RWPE2 (cell line): ENCODE measurements at regions not wholly inside any gene's neighbourhood (a gene's known extent, or its start where the extent isn't known, plus 50 kb on each side); places are given as distances from the start of the nearest gene placed in this dataset.

Experiments used
- ATAC-seq: fragments of 200-7000 bp; cut with Tn5 transposase; 3 replicates; pipeline ENCODE4 v1.9.1; 2021; ENCODE audit warnings: low read depth
- DNase-seq: peaks from one replicate; pipeline ENCODE4 v3.0.0-alpha.2; 2020; ENCODE audit warnings: low spot score
- H3K27ac ChIP-seq: fragments of 450-650 bp; 2 replicates; pipeline ENCODE4 v1.5.1; 2017; ENCODE audit warnings: mild to moderate bottlenecking; ENCODE audit not compliant: poor library complexity, severe bottlenecking
- H3K27me3 ChIP-seq: fragments of 250-450 bp; sonication (Bioruptor Pico); 2 replicates; pipeline ENCODE4 v1.5.1; 2021; ENCODE audit warnings: mild to moderate bottlenecking, moderate library complexity; ENCODE audit not compliant: insufficient read depth, poor library complexity, severe bottlenecking
- H3K36me3 ChIP-seq: fragments of 250-450 bp; sonication (Bioruptor Pico); 2 replicates; pipeline ENCODE4 v1.5.1; 2020; ENCODE audit warnings: low read depth, mild to moderate bottlenecking, moderate library complexity
- H3K4me1 ChIP-seq: fragments of 250-450 bp; sonication (Bioruptor Pico); 2 replicates; pipeline ENCODE4 v1.5.1; 2021; ENCODE audit warnings: mild to moderate bottlenecking, moderate library complexity; ENCODE audit not compliant: insufficient read depth, poor library complexity, severe bottlenecking
- H3K4me3 ChIP-seq: fragments of 250-450 bp; sonication (Bioruptor Pico); 2 replicates; pipeline ENCODE4 v1.5.1; 2021; ENCODE audit warnings: mild to moderate bottlenecking, moderate library complexity; ENCODE audit not compliant: severe bottlenecking
- H3K9me3 ChIP-seq: fragments of 250-450 bp; sonication (Bioruptor Pico); 2 replicates; pipeline ENCODE4 v1.5.1; 2021; ENCODE audit warnings: mild to moderate bottlenecking, moderate library complexity; ENCODE audit not compliant: severe bottlenecking
- TF ChIP-seq, protein P1 (sequence below): fragments of 450-650 bp; IDR thresholded peaks from one replicate; pipeline ENCODE4 v1.5.1; 2017; ENCODE audit warnings: mild to moderate bottlenecking, moderate library complexity; ENCODE audit not compliant: poor library complexity, severe bottlenecking

DNA sequence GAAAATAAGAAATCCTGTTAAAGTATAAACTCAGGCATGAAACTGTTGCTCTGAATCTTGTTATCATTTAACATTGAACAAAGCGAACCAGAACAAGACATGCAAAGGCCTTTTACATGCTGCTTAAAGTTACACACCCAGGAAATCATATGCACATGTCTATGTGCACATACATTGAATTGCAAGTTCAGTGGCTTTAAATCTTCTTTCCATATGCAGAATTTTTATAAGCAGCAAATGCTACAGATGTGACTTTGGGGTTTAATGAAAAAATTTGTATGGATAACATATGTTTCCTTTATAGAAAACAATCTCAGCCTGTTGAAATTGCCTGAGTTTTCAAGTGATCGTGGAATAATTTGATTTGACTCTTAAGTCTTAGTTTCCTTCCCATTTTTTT lies 193.9 kb downstream of the AEBP2 start:
- TF ChIP-seq, protein P1, sequence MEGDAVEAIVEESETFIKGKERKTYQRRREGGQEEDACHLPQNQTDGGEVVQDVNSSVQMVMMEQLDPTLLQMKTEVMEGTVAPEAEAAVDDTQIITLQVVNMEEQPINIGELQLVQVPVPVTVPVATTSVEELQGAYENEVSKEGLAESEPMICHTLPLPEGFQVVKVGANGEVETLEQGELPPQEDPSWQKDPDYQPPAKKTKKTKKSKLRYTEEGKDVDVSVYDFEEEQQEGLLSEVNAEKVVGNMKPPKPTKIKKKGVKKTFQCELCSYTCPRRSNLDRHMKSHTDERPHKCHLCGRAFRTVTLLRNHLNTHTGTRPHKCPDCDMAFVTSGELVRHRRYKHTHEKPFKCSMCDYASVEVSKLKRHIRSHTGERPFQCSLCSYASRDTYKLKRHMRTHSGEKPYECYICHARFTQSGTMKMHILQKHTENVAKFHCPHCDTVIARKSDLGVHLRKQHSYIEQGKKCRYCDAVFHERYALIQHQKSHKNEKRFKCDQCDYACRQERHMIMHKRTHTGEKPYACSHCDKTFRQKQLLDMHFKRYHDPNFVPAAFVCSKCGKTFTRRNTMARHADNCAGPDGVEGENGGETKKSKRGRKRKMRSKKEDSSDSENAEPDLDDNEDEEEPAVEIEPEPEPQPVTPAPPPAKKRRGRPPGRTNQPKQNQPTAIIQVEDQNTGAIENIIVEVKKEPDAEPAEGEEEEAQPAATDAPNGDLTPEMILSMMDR = no peak
- H3K4me1 ChIP-seq = no peaks in the 10 kb centered on the region
- H3K27ac ChIP-seq = no peak overlapping the region
- ATAC-seq (no peak), DNase-seq (no peak)
- no peak overlapping the region for H3K4me3 ChIP-seq
- no peaks in the 10 kb centered on the region for H3K27me3 ChIP-seq
- H3K9me3 ChIP-seq = no peaks in the 10 kb centered on the region
- no peaks in the 10 kb centered on the region for H3K36me3 ChIP-seq

DNA sequence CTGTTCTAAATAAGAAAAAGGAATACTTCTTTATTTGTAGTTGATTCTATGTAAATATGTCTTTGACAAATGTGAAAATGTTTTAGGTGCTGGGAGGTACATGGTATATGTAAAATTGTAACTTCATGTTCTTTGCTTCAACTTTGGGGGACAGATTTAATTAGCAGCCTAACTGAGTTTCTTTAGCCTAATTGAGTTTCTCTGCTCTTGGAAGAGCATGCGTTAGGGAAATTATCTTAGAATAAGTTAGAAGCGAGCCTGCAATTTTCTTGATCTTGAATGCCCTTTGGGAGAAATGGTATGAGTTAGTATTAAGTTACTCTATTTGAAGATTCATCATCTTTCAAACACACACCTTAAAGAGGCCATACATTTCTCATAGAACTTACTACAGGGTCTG lies 194.3 kb downstream of the AEBP2 start:
- no peak overlapping the region for H3K4me3 ChIP-seq
- DNase-seq (no peak), ATAC-seq (no peak)
- H3K27me3 ChIP-seq = no peaks in the 10 kb centered on the region
- no peaks in the 10 kb centered on the region for H3K9me3 ChIP-seq
- H3K4me1 ChIP-seq = no peaks in the 10 kb centered on the region
- TF ChIP-seq, protein P1 = no peak
- H3K36me3 ChIP-seq = no peaks in the 10 kb centered on the region
- no peak overlapping the region for H3K27ac ChIP-seq

DNA sequence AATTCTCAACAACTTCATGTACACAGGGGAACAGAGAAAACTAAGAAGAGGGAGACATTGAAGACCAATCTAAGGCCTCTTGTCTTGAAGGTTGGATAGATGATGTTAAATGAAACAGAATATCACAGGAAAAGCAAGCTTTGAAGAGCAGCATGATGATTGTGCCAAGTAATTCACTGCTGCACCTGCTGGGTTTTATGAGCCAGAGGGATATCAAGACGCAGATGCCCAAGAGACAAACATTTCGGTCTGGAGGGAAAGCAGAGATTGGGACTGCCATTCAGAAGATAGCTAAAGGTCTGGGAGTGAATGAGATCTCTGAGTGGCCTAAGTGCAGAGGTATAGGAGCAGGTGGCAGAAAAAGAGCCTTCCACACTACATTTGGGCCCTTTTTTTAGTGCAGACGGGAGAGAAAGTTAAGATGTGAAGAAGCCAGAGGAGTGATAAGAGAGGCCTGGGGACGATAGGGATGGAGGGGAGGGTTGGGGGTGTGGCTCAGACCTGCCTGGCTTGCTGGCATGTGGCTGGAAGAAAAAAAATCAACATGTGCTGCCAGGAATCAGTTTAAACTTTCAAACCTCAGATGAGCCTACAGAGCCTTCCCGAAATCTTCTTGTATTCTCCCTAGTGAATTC lies 200.6 kb downstream of the AEBP2 start:
- Histone ChIP-seq H3K4me1 (no peaks in the 10 kb centered on the region), H3K27ac (no peak overlapping the region), H3K27me3 (no peaks in the 10 kb centered on the region), H3K4me3 (no peak overlapping the region), H3K36me3 (no peaks in the 10 kb centered on the region), H3K9me3 (no peaks in the 10 kb centered on the region)
- TF ChIP-seq, protein P1 = no peak
- DNase-seq (no peak), ATAC-seq (no peak)

DNA sequence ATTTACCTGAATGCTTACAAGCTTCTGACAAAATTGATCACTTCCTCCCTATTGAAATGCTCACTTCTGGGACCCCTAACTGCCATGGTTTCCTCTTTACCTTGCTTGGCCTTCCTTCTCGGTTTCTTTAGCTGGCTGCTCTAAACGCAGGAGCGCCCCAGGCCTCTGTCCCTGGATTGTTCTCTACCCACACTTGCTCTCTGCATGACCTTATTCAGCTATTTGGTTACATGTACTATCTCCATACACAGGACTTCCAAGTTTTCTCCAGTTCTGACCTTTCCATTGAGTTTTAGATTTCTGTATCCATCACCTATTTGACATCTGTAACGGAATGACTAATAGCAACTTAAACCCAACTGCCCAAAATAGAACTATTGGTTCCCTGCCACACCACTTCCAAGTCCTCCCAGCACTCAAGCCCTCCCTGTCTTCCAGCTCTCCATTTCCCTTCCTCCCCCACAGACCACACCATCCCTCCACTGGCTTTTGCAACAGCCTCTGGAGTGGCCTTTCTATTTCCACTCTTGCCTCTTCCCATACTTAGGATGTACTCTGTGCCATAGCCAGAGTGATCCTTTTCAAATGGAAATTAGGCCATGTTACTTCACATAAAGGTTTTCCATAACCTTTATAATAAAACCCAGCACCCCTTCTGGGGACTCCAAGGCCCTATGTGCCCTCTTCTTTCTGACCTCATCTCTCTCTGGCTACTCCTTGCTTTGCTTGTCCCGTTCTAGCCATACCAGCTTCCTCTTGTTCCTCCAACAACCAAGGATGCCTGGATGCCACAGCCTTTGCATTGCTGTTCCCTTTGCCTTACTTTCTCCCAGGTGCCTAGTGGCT lies 202.2 kb downstream of the AEBP2 start:
- DNase-seq (no peak), ATAC-seq (no peak)
- no peak overlapping the region for H3K4me3 ChIP-seq
- H3K36me3 ChIP-seq = no peaks in the 10 kb centered on the region
- H3K27ac ChIP-seq = no peak overlapping the region
- no peaks in the 10 kb centered on the region for H3K9me3 ChIP-seq
- H3K27me3 ChIP-seq = no peaks in the 10 kb centered on the region
- no peaks in the 10 kb centered on the region for H3K4me1 ChIP-seq
- TF ChIP-seq, protein P1 = no peak

DNA sequence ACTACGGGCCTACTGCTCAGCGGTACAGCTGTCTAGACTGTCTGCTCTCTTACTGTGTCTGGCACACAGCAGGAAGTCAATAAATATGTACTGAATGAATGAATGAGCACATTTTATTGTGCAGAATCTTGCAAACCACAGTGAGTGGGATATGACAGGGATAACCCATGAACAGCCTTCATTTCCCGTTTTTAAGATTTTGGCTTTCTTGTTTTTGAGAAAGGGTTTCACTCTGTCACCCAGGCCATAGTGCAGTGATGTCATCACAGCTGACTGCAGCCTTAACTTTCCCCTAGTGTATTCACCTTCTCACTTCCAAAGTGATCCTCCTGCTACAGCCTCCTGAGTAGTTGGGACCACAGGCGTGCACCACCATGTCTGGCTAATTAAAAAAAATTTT lies 203.1 kb downstream of the AEBP2 start:
- TF ChIP-seq, protein P1 = no peak

More for the DNA sequence above, 203.1 kb downstream of the AEBP2 start:
- Histone ChIP-seq H3K4me1 (no peaks in the 10 kb centered on the region), H3K27ac (no peak overlapping the region), H3K4me3 (no peak overlapping the region), H3K36me3 (no peaks in the 10 kb centered on the region), H3K27me3 (no peaks in the 10 kb centered on the region), H3K9me3 (no peaks in the 10 kb centered on the region)
- DNase-seq = no peak
- no peak for ATAC-seq
